C4-2B (cell line): ENCODE measurements at regions not wholly inside any gene's neighbourhood (a gene's known extent, or its start where the extent isn't known, plus 50 kb on each side); places are given as distances from the start of the nearest gene placed in this dataset.

Experiments used
- H3K27ac ChIP-seq: fragments of 450-650 bp; 2 replicates; pipeline ENCODE4 v1.5.1; 2017
- ZFX ChIP-seq: fragments of 450-650 bp; IDR thresholded peaks from 2 replicates; pipeline ENCODE4 v1.6.1; 2017
- TF ChIP-seq, protein P1 (sequence below): fragments of 450-650 bp; conservative IDR thresholded peaks from 2 replicates; pipeline ENCODE4 v1.5.1; 2017; ENCODE audit warnings: mild to moderate bottlenecking

GRCh38 chr3:148534089-148534988 is 163.4 kb upstream of the AGTR1 start:
- TF ChIP-seq, protein P1, sequence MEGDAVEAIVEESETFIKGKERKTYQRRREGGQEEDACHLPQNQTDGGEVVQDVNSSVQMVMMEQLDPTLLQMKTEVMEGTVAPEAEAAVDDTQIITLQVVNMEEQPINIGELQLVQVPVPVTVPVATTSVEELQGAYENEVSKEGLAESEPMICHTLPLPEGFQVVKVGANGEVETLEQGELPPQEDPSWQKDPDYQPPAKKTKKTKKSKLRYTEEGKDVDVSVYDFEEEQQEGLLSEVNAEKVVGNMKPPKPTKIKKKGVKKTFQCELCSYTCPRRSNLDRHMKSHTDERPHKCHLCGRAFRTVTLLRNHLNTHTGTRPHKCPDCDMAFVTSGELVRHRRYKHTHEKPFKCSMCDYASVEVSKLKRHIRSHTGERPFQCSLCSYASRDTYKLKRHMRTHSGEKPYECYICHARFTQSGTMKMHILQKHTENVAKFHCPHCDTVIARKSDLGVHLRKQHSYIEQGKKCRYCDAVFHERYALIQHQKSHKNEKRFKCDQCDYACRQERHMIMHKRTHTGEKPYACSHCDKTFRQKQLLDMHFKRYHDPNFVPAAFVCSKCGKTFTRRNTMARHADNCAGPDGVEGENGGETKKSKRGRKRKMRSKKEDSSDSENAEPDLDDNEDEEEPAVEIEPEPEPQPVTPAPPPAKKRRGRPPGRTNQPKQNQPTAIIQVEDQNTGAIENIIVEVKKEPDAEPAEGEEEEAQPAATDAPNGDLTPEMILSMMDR, result no peak
- no peak for TF ChIP-seq ZFX

GRCh38 chr3:148535001-148535400 is 162.7 kb upstream of the AGTR1 start:
- TF ChIP-seq ZFX, result no peak
- TF ChIP-seq, protein P1, result no peak
- H3K27ac ChIP-seq, result no peak overlapping the region

More at GRCh38 chr3:148534089-148534988, 163.4 kb upstream of the AGTR1 start:
- H3K27ac ChIP-seq, result no peak overlapping the region

DNA sequence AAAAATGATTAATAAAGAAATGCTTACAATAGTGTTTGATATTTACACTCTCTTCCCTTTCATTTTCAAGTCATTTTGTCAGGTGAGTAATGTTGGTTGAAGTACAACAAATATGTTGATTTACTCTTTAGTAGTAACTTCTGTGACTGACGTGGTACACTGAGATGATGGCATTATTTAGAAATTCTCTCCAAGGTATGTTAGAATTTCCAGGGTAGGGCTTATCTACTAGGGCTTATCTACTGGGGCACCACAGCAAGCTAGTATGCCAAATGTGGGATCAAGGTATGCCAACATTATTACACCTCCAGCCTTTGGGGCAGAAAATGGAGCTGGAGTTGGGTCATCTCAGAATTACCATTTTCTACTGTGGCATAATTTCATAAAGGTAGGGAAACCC is 157.4 kb upstream of the AGTR1 start:
- H3K27ac ChIP-seq, result no peak overlapping the region
- no peak for TF ChIP-seq ZFX
- TF ChIP-seq, protein P1, result no peak

DNA sequence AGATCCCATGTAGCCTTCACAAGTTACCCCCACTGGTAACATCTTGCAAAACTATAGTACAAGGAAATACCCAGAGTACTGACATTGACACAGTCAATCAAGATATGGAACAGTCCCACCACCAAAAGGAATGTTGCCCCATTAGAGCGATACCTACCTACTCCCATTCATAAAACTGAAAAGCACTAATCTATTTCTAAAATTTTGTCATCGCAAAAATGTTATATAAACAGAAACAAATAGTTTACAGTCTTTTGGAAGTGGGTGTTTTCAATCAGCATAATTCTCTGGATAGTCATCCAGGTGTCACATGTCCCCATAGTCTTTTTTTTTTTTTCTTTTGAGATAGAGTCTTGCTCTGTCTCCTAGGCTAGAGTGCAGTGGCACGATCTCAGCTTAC is 156.9 kb upstream of the AGTR1 start:
- no peak overlapping the region for H3K27ac ChIP-seq
- TF ChIP-seq, protein P1, result no peak
- TF ChIP-seq ZFX, result no peak

GRCh38 chr3:148546959-148547358 is 150.7 kb upstream of the AGTR1 start:
- H3K27ac ChIP-seq, result no peak overlapping the region
- no peak for TF ChIP-seq ZFX
- TF ChIP-seq, protein P1, result no peak

- no peak overlapping the region for H3K27ac ChIP-seq
- TF ChIP-seq ZFX, result no peak
- TF ChIP-seq, protein P1, result no peak
Measured at GRCh38 chr3:148551767-148552260, 145.9 kb upstream of the AGTR1 start.

GRCh38 chr3:148554367-148554766 is 143.3 kb upstream of the AGTR1 start:
- no peak overlapping the region for H3K27ac ChIP-seq
- TF ChIP-seq, protein P1, result no peak
- TF ChIP-seq ZFX, result no peak
